Gastrocnemius medialis (tissue), 4 donors: ENCODE measurements at regions not wholly inside any gene's neighbourhood (a gene's known extent, or its start where the extent isn't known, plus 50 kb on each side); places are given as distances from the start of the nearest gene placed in this dataset.

ENCODE experiments used
- POLR2A ChIP-seq, 2 donors: fragments of 450-650 bp; IDR thresholded peaks; one replicate each; pipeline ENCODE4 v1.6.1; 2017; ENCODE audit warnings: antibody characterized with exemption in 2 of 2, mild to moderate bottlenecking in 2 of 2, moderate library complexity in 2 of 2
- TF ChIP-seq, protein P1 (sequence below), 5 experiments: fragments of 450-650 bp in 3 of 5; fragments of 200-600 bp in 2 of 5; sonication (generic) in 2 of 5; IDR thresholded peaks in 4 of 5; conservative IDR thresholded peaks in 1 of 5; 1 replicate in 4 of 5; 2 replicates in 1 of 5; pipeline ENCODE4 v1.5.1; 2016 to 2019; ENCODE audit warnings: antibody characterized with exemption in 5 of 5, mild to moderate bottlenecking in 3 of 5, moderate library complexity in 3 of 5

DNA sequence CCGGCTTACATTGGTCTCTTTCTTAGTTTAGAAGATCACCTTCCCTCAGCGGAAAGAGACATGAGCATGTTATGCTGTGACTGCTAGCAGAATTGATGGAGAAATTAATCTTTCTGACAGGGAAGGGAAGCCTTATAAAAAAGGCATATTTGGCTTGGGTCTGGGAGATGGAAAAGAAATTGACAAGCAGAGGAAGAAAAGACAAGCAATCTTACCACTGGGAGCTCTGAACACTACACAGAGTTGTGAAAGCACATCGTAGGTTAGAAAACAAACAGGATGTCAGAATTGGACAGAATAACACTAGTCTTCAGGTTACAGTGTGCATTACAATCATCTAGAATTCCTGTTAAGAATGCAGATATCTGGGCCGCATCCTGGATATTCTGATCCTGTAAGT, 1493.8 kb upstream of the IGFBP7 start:
- TF ChIP-seq, protein P1, sequence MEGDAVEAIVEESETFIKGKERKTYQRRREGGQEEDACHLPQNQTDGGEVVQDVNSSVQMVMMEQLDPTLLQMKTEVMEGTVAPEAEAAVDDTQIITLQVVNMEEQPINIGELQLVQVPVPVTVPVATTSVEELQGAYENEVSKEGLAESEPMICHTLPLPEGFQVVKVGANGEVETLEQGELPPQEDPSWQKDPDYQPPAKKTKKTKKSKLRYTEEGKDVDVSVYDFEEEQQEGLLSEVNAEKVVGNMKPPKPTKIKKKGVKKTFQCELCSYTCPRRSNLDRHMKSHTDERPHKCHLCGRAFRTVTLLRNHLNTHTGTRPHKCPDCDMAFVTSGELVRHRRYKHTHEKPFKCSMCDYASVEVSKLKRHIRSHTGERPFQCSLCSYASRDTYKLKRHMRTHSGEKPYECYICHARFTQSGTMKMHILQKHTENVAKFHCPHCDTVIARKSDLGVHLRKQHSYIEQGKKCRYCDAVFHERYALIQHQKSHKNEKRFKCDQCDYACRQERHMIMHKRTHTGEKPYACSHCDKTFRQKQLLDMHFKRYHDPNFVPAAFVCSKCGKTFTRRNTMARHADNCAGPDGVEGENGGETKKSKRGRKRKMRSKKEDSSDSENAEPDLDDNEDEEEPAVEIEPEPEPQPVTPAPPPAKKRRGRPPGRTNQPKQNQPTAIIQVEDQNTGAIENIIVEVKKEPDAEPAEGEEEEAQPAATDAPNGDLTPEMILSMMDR (IDR thresholded peaks at IDR 0.05 in 4 of 5, conservative IDR thresholded peaks at IDR 0.05 in 1 of 5), result no peak
- TF ChIP-seq POLR2A (IDR thresholded peaks at IDR 0.05), result no peak
